Activated T-cell treated with anti-CD3 and anti-CD28 coated beads, Interleukin-2, amount 50 U/mL, for 1 hour (primary cell): ENCODE measurements at regions not wholly inside any gene's neighbourhood (a gene's known extent, or its start where the extent isn't known, plus 50 kb on each side); places are given as distances from the start of the nearest gene placed in this dataset.

Experiments
- DNase-seq: peaks from one replicate; pipeline ENCODE4 v3.0.0-alpha.2; 2020

- DNase-seq, result no peak
These were observed 1091.9 kb upstream of the TENM4 start for GRCh38 chr11:80532633-80533232.

- DNase-seq, result no peak
These were observed 1088.9 kb upstream of the TENM4 start for GRCh38 chr11:80529726-80530125.

GRCh38 chr11:80525663-80526405, 1085.0 kb upstream of the TENM4 start:
- no peak for DNase-seq

GRCh38 chr11:80524349-80524748, 1083.5 kb upstream of the TENM4 start:
- DNase-seq, result no peak

- no peak for DNase-seq
These were observed 1082.2 kb upstream of the TENM4 start for GRCh38 chr11:80523057-80523456.

- no peak for DNase-seq
These were observed 1080.8 kb upstream of the TENM4 start for GRCh38 chr11:80521592-80521991.

- DNase-seq, result no peak
These were observed 1079.7 kb upstream of the TENM4 start for GRCh38 chr11:80520507-80520887.

- no peak for DNase-seq
These were observed 1079.0 kb upstream of the TENM4 start for GRCh38 chr11:80519596-80520506.

GRCh38 chr11:80517701-80518100, 1076.9 kb upstream of the TENM4 start:
- no peak for DNase-seq

- DNase-seq, result no peak
These were observed 1074.3 kb upstream of the TENM4 start for GRCh38 chr11:80515097-80515496.

GRCh38 chr11:80512491-80512890, 1071.7 kb upstream of the TENM4 start:
- DNase-seq, result no peak

GRCh38 chr11:80505771-80506170, 1064.9 kb upstream of the TENM4 start:
- no peak for DNase-seq

GRCh38 chr11:80503990-80504389, 1063.2 kb upstream of the TENM4 start:
- no peak for DNase-seq

- DNase-seq, result no peak
These were observed 1061.7 kb upstream of the TENM4 start for GRCh38 chr11:80502511-80502910.

- no peak for DNase-seq
These were observed 1054.3 kb upstream of the TENM4 start for GRCh38 chr11:80495116-80495515.

GRCh38 chr11:80487952-80488351, 1047.1 kb upstream of the TENM4 start:
- no peak for DNase-seq

- no peak for DNase-seq
These were observed 1045.8 kb upstream of the TENM4 start for GRCh38 chr11:80486678-80487077.

GRCh38 chr11:80477178-80477577, 1036.3 kb upstream of the TENM4 start:
- no peak for DNase-seq

GRCh38 chr11:80473562-80473961, 1032.7 kb upstream of the TENM4 start:
- no peak for DNase-seq

- DNase-seq, result no peak
These were observed 1029.0 kb upstream of the TENM4 start for GRCh38 chr11:80469871-80470270.

- DNase-seq, result no peak
These were observed 1025.7 kb upstream of the TENM4 start for GRCh38 chr11:80466570-80466969.

- no peak for DNase-seq
These were observed 1021.4 kb upstream of the TENM4 start for GRCh38 chr11:80462211-80462610.

- no peak for DNase-seq
These were observed 1017.5 kb upstream of the TENM4 start for GRCh38 chr11:80458376-80458775.

- no peak for DNase-seq
These were observed 1017.0 kb upstream of the TENM4 start for GRCh38 chr11:80457823-80458222.
